ENCODE measurements at regions not wholly inside any gene's neighbourhood (a gene's known extent, or its start where the extent isn't known, plus 50 kb on each side); places are given as distances from the start of the nearest gene placed in this dataset.

GRCh38 chr2:122233372-122233771 lies 477.9 kb downstream of the TSN start:
- TF ChIP-seq CTCF (IDR thresholded peaks at IDR 0.05) (no peak), POLR2A (IDR thresholded peaks at IDR 0.05) (no peak)
- intact Hi-C loops (cut with DNase I) = no loop called here
- H3K36me3 ChIP-seq = no peaks in the 10 kb centered on the region
- no peak overlapping the region for H3K4me3 ChIP-seq
- 64 to 78% methylated on average over 1 of the region's 1 CpG for WGBS, 2 donors
- DNase-seq = no peak
- H3K9me3 ChIP-seq = no peaks in the 10 kb centered on the region
- no peaks in the 10 kb centered on the region for H3K27me3 ChIP-seq
- H3K4me1 ChIP-seq = no peaks in the 10 kb centered on the region
- no peak overlapping the region for H3K27ac ChIP-seq

- Histone ChIP-seq H3K27me3 (no peaks in the 10 kb centered on the region), H3K4me3 (no peak overlapping the region), H3K27ac (no peak overlapping the region), H3K36me3 (no peaks in the 10 kb centered on the region), H3K4me1 (no peaks in the 10 kb centered on the region), H3K9me3 (no peaks in the 10 kb centered on the region)
- 49 to 53% methylated on average over 7 of the region's 7 CpGs for WGBS, 2 donors
- TF ChIP-seq POLR2A (IDR thresholded peaks at IDR 0.05) (no peak), CTCF (IDR thresholded peaks at IDR 0.05) (no peak)
- intact Hi-C loops (cut with DNase I) = no loop called here
- no peak for DNase-seq
These were observed 480.9 kb downstream of the TSN start for GRCh38 chr2:122236152-122236874.

GRCh38 chr2:122236925-122237324 lies 481.5 kb downstream of the TSN start:
- H3K27ac ChIP-seq = no peak overlapping the region
- DNase-seq = no peak
- intact Hi-C loops (cut with DNase I) = no loop called here
- no peak overlapping the region for H3K4me3 ChIP-seq
- WGBS, 2 donors = 43 to 57% methylated on average over 2 of the region's 2 CpGs
- no peaks in the 10 kb centered on the region for H3K9me3 ChIP-seq
- H3K4me1 ChIP-seq = no peaks in the 10 kb centered on the region
- no peaks in the 10 kb centered on the region for H3K36me3 ChIP-seq
- TF ChIP-seq CTCF (IDR thresholded peaks at IDR 0.05) (no peak), POLR2A (IDR thresholded peaks at IDR 0.05) (no peak)
- H3K27me3 ChIP-seq = no peaks in the 10 kb centered on the region

GRCh38 chr2:122237450-122237849 lies 482.0 kb downstream of the TSN start:
- no peak for DNase-seq
- H3K4me1 ChIP-seq = no peaks in the 10 kb centered on the region
- no peaks in the 10 kb centered on the region for H3K27me3 ChIP-seq
- intact Hi-C loops (cut with DNase I) = no loop called here
- 60 to 68% methylated on average over 3 of the region's 3 CpGs for WGBS, 2 donors
- TF ChIP-seq CTCF (IDR thresholded peaks at IDR 0.05) = no peak
- no peak for TF ChIP-seq POLR2A (IDR thresholded peaks at IDR 0.05)
- H3K4me3 ChIP-seq = no peak overlapping the region
- no peaks in the 10 kb centered on the region for H3K36me3 ChIP-seq
- H3K9me3 ChIP-seq = no peaks in the 10 kb centered on the region
- H3K27ac ChIP-seq = no peak overlapping the region

- no peak for DNase-seq
- intact Hi-C loops (cut with DNase I) = no loop called here
- Histone ChIP-seq H3K4me1 (no peaks in the 10 kb centered on the region), H3K36me3 (no peaks in the 10 kb centered on the region), H3K27ac (no peak overlapping the region), H3K4me3 (no peak overlapping the region), H3K9me3 (no peaks in the 10 kb centered on the region), H3K27me3 (no peaks in the 10 kb centered on the region)
- WGBS, 2 donors = 69 to 74% methylated on average over 10 of the region's 10 CpGs
- TF ChIP-seq CTCF (IDR thresholded peaks at IDR 0.05) = no peak
- no peak for TF ChIP-seq POLR2A (IDR thresholded peaks at IDR 0.05)
These were observed 482.6 kb downstream of the TSN start for GRCh38 chr2:122238006-122238559.

Data from esophagus squamous epithelium (tissue), 5 donors.